ENCODE measurements at regions not wholly inside any gene's neighbourhood (a gene's known extent, or its start where the extent isn't known, plus 50 kb on each side); places are given as distances from the start of the nearest gene placed in this dataset.
"Not testable (repeated sequence)": the region's sequence is repeated elsewhere in the genome, so short reads cannot be mapped to it uniquely, and the experiment has no call there.

- Histone ChIP-seq H3K9me2 (replicated peaks; ENCODE audit: insufficient read depth) (no peaks in the 10 kb centered on the region), H4K20me1 (ENCODE audit: insufficient read depth, poor library complexity, severe bottlenecking) (no peaks in the 10 kb centered on the region), H3K4me3 (no peak overlapping the region), H3K9me3 (ENCODE audit: low read depth) (no peaks in the 10 kb centered on the region), H3K27ac (no peak overlapping the region), H3K4me2 (no peak overlapping the region), H3K27me3 (no peaks in the 10 kb centered on the region), H3K36me3 (replicated peaks; ENCODE audit: insufficient read depth, low read depth) (no peaks in the 10 kb centered on the region), H2AFZ (no peak overlapping the region), H3K4me1 (ENCODE audit: insufficient read depth) (peaks cover 13% of the 10 kb centered on the region), H3K79me2 (no peaks in the 10 kb centered on the region)
- WGBS (ENCODE audit: low lambda C conversion rate, missing lambda C conversion rate), result 87% methylated on average over 7 of the region's 7 CpGs
- TF ChIP-seq CTCF (IDR thresholded peaks at IDR 0.05; ENCODE audit: poor library complexity), result no peak
- TF ChIP-seq EZH2 (IDR thresholded peaks at IDR 0.05; ENCODE audit: borderline replicate concordance), result no peak
- no peak for TF ChIP-seq EZH2phosphoT487 (IDR thresholded peaks at IDR 0.05; ENCODE audit: low read depth, severe bottlenecking, unreplicated experiment)
- DNase-seq (ENCODE audit: low spot score), result no peak
Observed at GRCh38 chr1:229007167-229007566, 263.7 kb upstream of the RAB4A start.

- Histone ChIP-seq H3K9me3 (ENCODE audit: low read depth) (no peaks in the 10 kb centered on the region), H4K20me1 (ENCODE audit: insufficient read depth, poor library complexity, severe bottlenecking) (no peaks in the 10 kb centered on the region), H3K36me3 (replicated peaks; ENCODE audit: insufficient read depth, low read depth) (no peaks in the 10 kb centered on the region), H3K9me2 (replicated peaks; ENCODE audit: insufficient read depth) (no peaks in the 10 kb centered on the region), H2AFZ (no peak overlapping the region), H3K4me3 (no peak overlapping the region), H3K79me2 (no peaks in the 10 kb centered on the region), H3K4me1 (ENCODE audit: insufficient read depth) (peaks cover 13% of the 10 kb centered on the region), H3K4me2 (no peak overlapping the region), H3K27me3 (no peaks in the 10 kb centered on the region), H3K27ac (no peak overlapping the region)
- 84% methylated on average over 9 of the region's 9 CpGs for WGBS (ENCODE audit: low lambda C conversion rate, missing lambda C conversion rate)
- no peak for TF ChIP-seq EZH2 (IDR thresholded peaks at IDR 0.05; ENCODE audit: borderline replicate concordance)
- no peak for DNase-seq (ENCODE audit: low spot score)
Observed at GRCh38 chr1:229007701-229008100, 263.2 kb upstream of the RAB4A start.

- 73% methylated on average over 4 of the region's 5 CpGs for WGBS (ENCODE audit: low lambda C conversion rate, missing lambda C conversion rate)
- not testable (repeated sequence) for H3K36me3 ChIP-seq (replicated peaks; ENCODE audit: insufficient read depth, low read depth); H3K27ac ChIP-seq; H3K27me3 ChIP-seq; H3K9me2 ChIP-seq (replicated peaks; ENCODE audit: insufficient read depth); H3K4me2 ChIP-seq; DNase-seq (ENCODE audit: low spot score); H3K4me3 ChIP-seq; H3K9me3 ChIP-seq (ENCODE audit: low read depth); H3K79me2 ChIP-seq; H4K20me1 ChIP-seq (ENCODE audit: insufficient read depth, poor library complexity, severe bottlenecking); H2AFZ ChIP-seq
- peaks cover 10% of the 10 kb centered on the region for H3K4me1 ChIP-seq (ENCODE audit: insufficient read depth)
Observed at GRCh38 chr1:229008347-229008746, 262.6 kb upstream of the RAB4A start.

GRCh38 chr1:229011022-229011421 lies 259.9 kb upstream of the RAB4A start:
- 78% methylated on average over 2 of the region's 2 CpGs for WGBS (ENCODE audit: low lambda C conversion rate, missing lambda C conversion rate)
- no peak overlapping the region for H3K4me2 ChIP-seq
- no peaks in the 10 kb centered on the region for H3K9me3 ChIP-seq (ENCODE audit: low read depth)
- no peak overlapping the region for H2AFZ ChIP-seq
- no peaks in the 10 kb centered on the region for H3K36me3 ChIP-seq (replicated peaks; ENCODE audit: insufficient read depth, low read depth)
- H3K27ac ChIP-seq, result no peak overlapping the region
- H3K4me1 ChIP-seq (ENCODE audit: insufficient read depth), result peaks cover 12% of the 10 kb centered on the region
- no peaks in the 10 kb centered on the region for H3K27me3 ChIP-seq
- no peak overlapping the region for H3K4me3 ChIP-seq
- H3K79me2 ChIP-seq, result no peaks in the 10 kb centered on the region
- no peaks in the 10 kb centered on the region for H3K9me2 ChIP-seq (replicated peaks; ENCODE audit: insufficient read depth)
- H4K20me1 ChIP-seq (ENCODE audit: insufficient read depth, poor library complexity, severe bottlenecking), result no peaks in the 10 kb centered on the region
- no peak for DNase-seq (ENCODE audit: low spot score)
- TF ChIP-seq EZH2 (IDR thresholded peaks at IDR 0.05; ENCODE audit: borderline replicate concordance) (no peak), EZH2phosphoT487 (IDR thresholded peaks at IDR 0.05; ENCODE audit: low read depth, severe bottlenecking, unreplicated experiment) (no peak), CTCF (IDR thresholded peaks at IDR 0.05; ENCODE audit: poor library complexity) (no peak)

- no peak overlapping the region for H3K4me3 ChIP-seq
- no peaks in the 10 kb centered on the region for H3K27me3 ChIP-seq
- H3K4me2 ChIP-seq, result no peak overlapping the region
- H2AFZ ChIP-seq, result no peak overlapping the region
- H3K79me2 ChIP-seq, result no peaks in the 10 kb centered on the region
- no peaks in the 10 kb centered on the region for H3K9me3 ChIP-seq (ENCODE audit: low read depth)
- peaks cover 12% of the 10 kb centered on the region for H3K4me1 ChIP-seq (ENCODE audit: insufficient read depth)
- no peaks in the 10 kb centered on the region for H3K9me2 ChIP-seq (replicated peaks; ENCODE audit: insufficient read depth)
- no peak for DNase-seq (ENCODE audit: low spot score)
- H3K27ac ChIP-seq, result no peak overlapping the region
- TF ChIP-seq EZH2phosphoT487 (IDR thresholded peaks at IDR 0.05; ENCODE audit: low read depth, severe bottlenecking, unreplicated experiment) (no peak), EZH2 (IDR thresholded peaks at IDR 0.05; ENCODE audit: borderline replicate concordance) (no peak), CTCF (IDR thresholded peaks at IDR 0.05; ENCODE audit: poor library complexity) (no peak)
- no peaks in the 10 kb centered on the region for H4K20me1 ChIP-seq (ENCODE audit: insufficient read depth, poor library complexity, severe bottlenecking)
- no peaks in the 10 kb centered on the region for H3K36me3 ChIP-seq (replicated peaks; ENCODE audit: insufficient read depth, low read depth)
- 66% methylated on average over 2 of the region's 2 CpGs for WGBS (ENCODE audit: low lambda C conversion rate, missing lambda C conversion rate)
Observed at GRCh38 chr1:229012823-229013222, 258.1 kb upstream of the RAB4A start.

Measured in hepatocyte (in vitro differentiated cells).